Activated T-helper 1 cell treated with anti-CD3 and anti-CD28 coated beads, Interleukin-12 subunit alpha, Interleukin-12 subunit beta, Interleukin-2, Interleukin-4 antibody, amounts not matched to agents 30 ng/mL and 10 ng/mL and 1 ng/mL, durations not matched to agents 14 hours and 24 hours and 36 hours (primary cell): ENCODE measurements at regions not wholly inside any gene's neighbourhood (a gene's known extent, or its start where the extent isn't known, plus 50 kb on each side); places are given as distances from the start of the nearest gene placed in this dataset.
"Not testable (repeated sequence)": the region's sequence is repeated elsewhere in the genome, so short reads cannot be mapped to it uniquely, and the experiment has no call there.

Experiments used
- DNase-seq: peaks from one replicate; pipeline ENCODE4 v3.0.0; 2021; ENCODE audit warnings: low spot score
- H3K27ac Mint-ChIP-seq: one replicate; pipeline ENCODE4 v1.8.0; 2021; ENCODE audit warnings: mild to moderate bottlenecking, mixed read lengths
- H3K27me3 Mint-ChIP-seq: one replicate; pipeline ENCODE4 v1.8.0; 2022; ENCODE audit warnings: mild to moderate bottlenecking, moderate library complexity, mixed read lengths; ENCODE audit not compliant: insufficient read depth
- H3K36me3 Mint-ChIP-seq: one replicate; pipeline ENCODE4 v1.8.0; 2021; ENCODE audit warnings: low read depth, mixed read lengths
- H3K4me1 Mint-ChIP-seq: one replicate; pipeline ENCODE4 v1.8.0; 2021; ENCODE audit warnings: low read depth, mixed read lengths
- H3K4me3 Mint-ChIP-seq: one replicate; pipeline ENCODE4 v1.8.0; 2021; ENCODE audit warnings: mild to moderate bottlenecking, moderate library complexity, mixed read lengths
- H3K9me3 Mint-ChIP-seq: one replicate; pipeline ENCODE4 v1.8.0; 2021; ENCODE audit warnings: mixed read lengths
- intact Hi-C: fragments of 100-400 bp; cut with micrococcal nuclease; formaldehyde crosslinking; loops from one replicate; pipeline ENCODE4 v1.15.1; 2024

- no peaks in the 10 kb centered on the region for H3K36me3 Mint-ChIP-seq
- no peak overlapping the region for H3K4me3 Mint-ChIP-seq
- intact Hi-C loops: no loop called here
- no peak overlapping the region for H3K27ac Mint-ChIP-seq
- H3K4me1 Mint-ChIP-seq: no peaks in the 10 kb centered on the region
- H3K27me3 Mint-ChIP-seq: no peaks in the 10 kb centered on the region
- peaks cover under 1% of the 10 kb centered on the region for H3K9me3 Mint-ChIP-seq
- no peak for DNase-seq
Measured at GRCh38 chr5:128857076-128857677, 108.1 kb upstream of the SLC27A6 start.

DNA sequence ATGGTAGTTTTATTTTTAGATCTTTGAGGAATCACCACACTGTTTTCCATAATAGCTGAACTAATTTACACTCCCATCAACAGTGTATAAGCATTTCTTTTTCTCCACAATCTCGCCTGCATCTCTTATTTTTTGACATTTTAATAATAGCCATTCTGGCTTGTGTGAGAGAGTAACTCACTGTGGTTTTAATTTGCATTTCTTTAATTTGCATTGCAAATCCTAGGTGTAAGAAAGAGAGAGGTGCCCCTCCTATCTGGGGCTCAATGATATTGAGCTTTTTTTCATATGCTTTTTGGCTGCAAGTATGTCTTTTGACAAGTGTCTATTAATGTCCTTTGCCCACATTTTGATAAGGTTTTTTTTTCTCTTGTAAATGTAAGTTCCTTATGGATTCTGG is 106.3 kb upstream of the SLC27A6 start:
- no peaks in the 10 kb centered on the region for H3K36me3 Mint-ChIP-seq
- H3K27ac Mint-ChIP-seq: no peak overlapping the region
- H3K27me3 Mint-ChIP-seq: no peaks in the 10 kb centered on the region
- intact Hi-C loops: no loop called here
- no peak for DNase-seq
- no peaks in the 10 kb centered on the region for H3K4me1 Mint-ChIP-seq
- no peak overlapping the region for H3K4me3 Mint-ChIP-seq
- no peaks in the 10 kb centered on the region for H3K9me3 Mint-ChIP-seq

GRCh38 chr5:128861155-128861554 is 104.1 kb upstream of the SLC27A6 start:
- H3K27ac Mint-ChIP-seq, intact Hi-C loops, H3K27me3 Mint-ChIP-seq, H3K4me3 Mint-ChIP-seq, H3K4me1 Mint-ChIP-seq, H3K36me3 Mint-ChIP-seq, DNase-seq, H3K9me3 Mint-ChIP-seq: not testable (repeated sequence)

DNA sequence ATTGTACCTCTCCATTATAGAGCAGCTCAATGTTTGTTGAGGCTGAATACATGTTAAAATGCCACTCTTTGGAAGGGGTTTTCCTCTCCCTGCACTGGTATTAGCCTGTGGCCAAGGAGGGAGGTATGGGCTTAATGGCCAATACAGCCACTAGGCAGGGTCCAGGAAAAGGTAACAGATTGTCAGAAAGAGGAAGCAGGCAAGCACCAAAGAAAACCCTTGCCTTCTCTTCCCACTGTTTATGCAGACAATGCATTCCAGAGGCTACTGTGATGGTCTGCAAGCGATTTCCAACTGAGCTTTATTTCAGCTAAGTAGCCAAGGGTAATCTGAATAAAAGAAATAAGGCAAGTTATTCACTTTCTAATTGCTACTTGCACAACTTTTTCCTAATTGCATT is 95.3 kb upstream of the SLC27A6 start:
- H3K36me3 Mint-ChIP-seq: no peaks in the 10 kb centered on the region
- no peak overlapping the region for H3K4me3 Mint-ChIP-seq
- no peaks in the 10 kb centered on the region for H3K27me3 Mint-ChIP-seq
- intact Hi-C loops: no loop called here
- no peak overlapping the region for H3K27ac Mint-ChIP-seq
- H3K9me3 Mint-ChIP-seq: no peaks in the 10 kb centered on the region
- no peak for DNase-seq
- H3K4me1 Mint-ChIP-seq: no peaks in the 10 kb centered on the region

GRCh38 chr5:128870373-128870772 is 94.9 kb upstream of the SLC27A6 start:
- no peaks in the 10 kb centered on the region for H3K4me1 Mint-ChIP-seq
- no peaks in the 10 kb centered on the region for H3K27me3 Mint-ChIP-seq
- H3K36me3 Mint-ChIP-seq: no peaks in the 10 kb centered on the region
- no peak overlapping the region for H3K4me3 Mint-ChIP-seq
- H3K9me3 Mint-ChIP-seq: no peaks in the 10 kb centered on the region
- DNase-seq: no peak
- intact Hi-C loops: no loop called here
- no peak overlapping the region for H3K27ac Mint-ChIP-seq

- Mint-ChIP-seq H3K27ac (no peak overlapping the region), H3K9me3 (no peaks in the 10 kb centered on the region), H3K4me1 (no peaks in the 10 kb centered on the region), H3K4me3 (no peak overlapping the region), H3K36me3 (no peaks in the 10 kb centered on the region), H3K27me3 (no peaks in the 10 kb centered on the region)
- intact Hi-C loops: no loop called here
- no peak for DNase-seq
Measured at GRCh38 chr5:128870923-128871322, 94.4 kb upstream of the SLC27A6 start.

DNA sequence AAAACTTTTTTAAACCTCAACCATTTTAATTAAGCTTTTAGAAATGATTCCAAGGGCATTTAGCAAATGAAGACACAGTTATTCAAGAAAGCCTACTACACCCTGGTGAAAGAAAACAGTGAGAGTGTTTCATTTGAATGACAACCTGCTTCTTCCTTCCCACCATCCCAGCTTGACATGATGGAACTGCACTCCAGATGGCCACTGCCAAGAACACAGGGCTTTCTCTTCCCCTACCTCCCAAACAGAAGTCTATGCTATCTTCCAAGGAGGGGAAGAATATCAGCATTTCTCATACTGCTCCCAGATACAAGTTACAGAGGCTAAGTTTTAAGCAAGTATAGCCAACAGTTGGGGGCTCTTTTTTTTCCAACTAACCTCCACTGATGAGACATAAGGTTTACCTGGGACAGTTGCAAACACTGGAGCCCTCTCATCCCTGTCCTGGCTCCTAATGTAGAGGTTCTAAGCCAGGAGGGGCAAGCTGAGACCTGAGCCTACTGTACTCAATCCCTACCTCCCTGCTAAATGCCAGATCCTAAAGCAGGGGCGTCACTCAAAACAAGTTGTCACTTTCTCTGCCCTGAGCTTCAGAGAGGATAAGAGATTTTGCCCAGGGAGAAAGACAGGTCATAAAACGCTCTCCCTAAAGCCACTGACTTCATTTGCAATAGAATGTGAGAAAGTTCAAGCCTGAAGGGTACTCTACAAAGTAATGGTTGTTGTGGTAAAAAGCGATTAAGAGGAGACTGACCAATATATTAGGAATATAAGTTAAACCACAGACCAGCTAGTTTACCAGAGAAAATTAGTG is 88.5 kb upstream of the SLC27A6 start:
- Mint-ChIP-seq H3K36me3 (no peaks in the 10 kb centered on the region), H3K27ac (no peak overlapping the region), H3K27me3 (no peaks in the 10 kb centered on the region), H3K4me3 (no peak overlapping the region), H3K9me3 (no peaks in the 10 kb centered on the region), H3K4me1 (no peaks in the 10 kb centered on the region)
- intact Hi-C loops: no loop called here
- DNase-seq: no peak

- H3K4me3 Mint-ChIP-seq: no peak overlapping the region
- H3K36me3 Mint-ChIP-seq: no peaks in the 10 kb centered on the region
- no peaks in the 10 kb centered on the region for H3K4me1 Mint-ChIP-seq
- DNase-seq: no peak
- intact Hi-C loops: no loop called here
- no peaks in the 10 kb centered on the region for H3K27me3 Mint-ChIP-seq
- H3K9me3 Mint-ChIP-seq: no peaks in the 10 kb centered on the region
- H3K27ac Mint-ChIP-seq: no peak overlapping the region
Measured at GRCh38 chr5:128877476-128877875, 87.8 kb upstream of the SLC27A6 start.

GRCh38 chr5:128881502-128882018 is 83.7 kb upstream of the SLC27A6 start:
- intact Hi-C loops: no loop called here
- no peak overlapping the region for H3K27ac Mint-ChIP-seq
- no peaks in the 10 kb centered on the region for H3K36me3 Mint-ChIP-seq

GRCh38 chr5:128885649-128886255 is 79.5 kb upstream of the SLC27A6 start:
- Mint-ChIP-seq H3K36me3 (no peaks in the 10 kb centered on the region), H3K4me1 (no peaks in the 10 kb centered on the region), H3K27ac (no peak overlapping the region), H3K9me3 (no peaks in the 10 kb centered on the region), H3K27me3 (no peaks in the 10 kb centered on the region), H3K4me3 (no peak overlapping the region)
- no peak for DNase-seq
- intact Hi-C loops: no loop called here

More at GRCh38 chr5:128881502-128882018, 83.7 kb upstream of the SLC27A6 start:
- H3K4me1 Mint-ChIP-seq: no peaks in the 10 kb centered on the region
- H3K9me3 Mint-ChIP-seq: no peaks in the 10 kb centered on the region
- no peaks in the 10 kb centered on the region for H3K27me3 Mint-ChIP-seq
- no peak overlapping the region for H3K4me3 Mint-ChIP-seq
- no peak for DNase-seq

GRCh38 chr5:128895122-128895521 is 70.2 kb upstream of the SLC27A6 start:
- no peak for DNase-seq
- intact Hi-C loops: no loop called here
- Mint-ChIP-seq H3K4me3 (no peak overlapping the region), H3K27ac (no peak overlapping the region), H3K4me1 (no peaks in the 10 kb centered on the region), H3K9me3 (no peaks in the 10 kb centered on the region), H3K36me3 (no peaks in the 10 kb centered on the region), H3K27me3 (no peaks in the 10 kb centered on the region)

GRCh38 chr5:128896675-128897074 is 68.6 kb upstream of the SLC27A6 start:
- intact Hi-C loops: no loop called here
- no peak for DNase-seq
- H3K4me1 Mint-ChIP-seq: no peaks in the 10 kb centered on the region
- H3K9me3 Mint-ChIP-seq: no peaks in the 10 kb centered on the region
- H3K36me3 Mint-ChIP-seq: no peaks in the 10 kb centered on the region
- H3K4me3 Mint-ChIP-seq: no peak overlapping the region
- no peak overlapping the region for H3K27ac Mint-ChIP-seq
- H3K27me3 Mint-ChIP-seq: no peaks in the 10 kb centered on the region

GRCh38 chr5:128903550-128903949 is 61.7 kb upstream of the SLC27A6 start:
- Mint-ChIP-seq H3K36me3 (no peaks in the 10 kb centered on the region), H3K9me3 (no peaks in the 10 kb centered on the region), H3K27me3 (no peaks in the 10 kb centered on the region), H3K4me3 (no peak overlapping the region), H3K27ac (no peak overlapping the region), H3K4me1 (no peaks in the 10 kb centered on the region)
- no peak for DNase-seq
- intact Hi-C loops: no loop called here
